Fibroblast of villous mesenchyme (primary cell): ENCODE measurements at regions not wholly inside any gene's neighbourhood (a gene's known extent, or its start where the extent isn't known, plus 50 kb on each side); places are given as distances from the start of the nearest gene placed in this dataset.

Experiments used
- DNase-seq: peaks from one replicate; pipeline ENCODE4 v3.0.0-alpha.2; 2010; ENCODE audit warnings: low read depth
- H3K4me3 ChIP-seq: 2 replicates; pipeline ENCODE4 v1.5.1; 2011; ENCODE audit warnings: low read depth, mild to moderate bottlenecking, low read length
- TF ChIP-seq, protein P1 (sequence below): IDR thresholded peaks from 2 replicates; pipeline ENCODE4 v1.5.1; 2012; ENCODE audit warnings: low read depth, mild to moderate bottlenecking, low read length; ENCODE audit not compliant: insufficient read depth

DNA sequence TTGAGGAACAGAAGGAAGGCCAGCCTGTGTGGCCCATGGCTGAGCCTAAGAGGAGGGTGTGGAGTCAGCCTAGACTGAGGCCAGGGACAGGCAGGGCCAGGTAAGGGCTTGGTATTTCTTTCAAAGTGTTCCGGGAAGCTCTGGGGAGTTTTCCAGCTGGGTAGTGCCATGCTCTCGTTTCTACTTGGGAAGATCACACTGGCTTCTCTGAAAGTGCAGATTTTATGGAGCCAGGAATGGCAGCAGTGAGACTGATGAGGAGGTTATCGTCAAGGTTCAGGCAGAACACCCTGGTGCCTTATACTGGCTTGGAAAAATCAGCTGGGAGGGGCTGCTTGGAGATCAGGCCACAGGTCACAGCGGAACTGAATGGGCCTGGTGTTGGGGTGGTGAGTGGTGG lies 245.1 kb downstream of the SOX11 start:
- no peak overlapping the region for H3K4me3 ChIP-seq
- TF ChIP-seq, protein P1, sequence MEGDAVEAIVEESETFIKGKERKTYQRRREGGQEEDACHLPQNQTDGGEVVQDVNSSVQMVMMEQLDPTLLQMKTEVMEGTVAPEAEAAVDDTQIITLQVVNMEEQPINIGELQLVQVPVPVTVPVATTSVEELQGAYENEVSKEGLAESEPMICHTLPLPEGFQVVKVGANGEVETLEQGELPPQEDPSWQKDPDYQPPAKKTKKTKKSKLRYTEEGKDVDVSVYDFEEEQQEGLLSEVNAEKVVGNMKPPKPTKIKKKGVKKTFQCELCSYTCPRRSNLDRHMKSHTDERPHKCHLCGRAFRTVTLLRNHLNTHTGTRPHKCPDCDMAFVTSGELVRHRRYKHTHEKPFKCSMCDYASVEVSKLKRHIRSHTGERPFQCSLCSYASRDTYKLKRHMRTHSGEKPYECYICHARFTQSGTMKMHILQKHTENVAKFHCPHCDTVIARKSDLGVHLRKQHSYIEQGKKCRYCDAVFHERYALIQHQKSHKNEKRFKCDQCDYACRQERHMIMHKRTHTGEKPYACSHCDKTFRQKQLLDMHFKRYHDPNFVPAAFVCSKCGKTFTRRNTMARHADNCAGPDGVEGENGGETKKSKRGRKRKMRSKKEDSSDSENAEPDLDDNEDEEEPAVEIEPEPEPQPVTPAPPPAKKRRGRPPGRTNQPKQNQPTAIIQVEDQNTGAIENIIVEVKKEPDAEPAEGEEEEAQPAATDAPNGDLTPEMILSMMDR, result no peak
- DNase-seq, result no peak

DNA sequence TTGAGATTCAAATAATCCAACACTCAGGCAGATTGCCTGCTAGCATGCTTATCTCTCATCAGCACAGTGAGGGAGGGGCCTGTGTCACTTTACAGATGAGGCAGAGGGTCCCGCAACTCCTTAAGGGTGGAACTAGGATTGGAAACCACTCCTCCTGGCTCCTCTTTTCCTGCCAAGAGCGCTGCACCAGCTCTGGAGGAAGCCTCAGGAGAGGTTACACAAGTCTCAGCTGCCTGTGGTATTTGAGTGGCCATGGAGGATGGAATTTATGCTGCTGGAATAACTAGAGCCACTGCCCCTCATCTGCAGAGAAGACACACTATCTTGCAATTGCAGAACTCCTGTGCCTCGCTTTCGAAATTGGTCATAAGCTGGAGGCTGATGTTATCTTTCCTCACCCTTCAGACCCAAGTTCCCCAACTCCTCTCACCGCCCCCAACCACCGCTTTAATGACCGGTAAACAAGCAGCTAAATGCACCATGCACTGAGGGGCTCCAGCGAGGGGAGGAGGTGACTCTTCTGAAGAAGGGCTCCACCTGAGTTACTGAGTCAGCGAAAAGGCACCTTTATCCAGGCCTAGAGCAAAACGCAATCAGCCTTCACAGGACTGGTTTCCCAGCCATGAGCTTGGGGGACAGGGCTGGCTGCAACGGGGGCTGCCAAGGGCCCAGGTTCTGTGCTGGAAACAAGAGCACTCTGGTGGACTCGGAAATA lies 245.8 kb downstream of the SOX11 start:
- no peak for DNase-seq
- TF ChIP-seq, protein P1, result no peak
- no peak overlapping the region for H3K4me3 ChIP-seq

DNA sequence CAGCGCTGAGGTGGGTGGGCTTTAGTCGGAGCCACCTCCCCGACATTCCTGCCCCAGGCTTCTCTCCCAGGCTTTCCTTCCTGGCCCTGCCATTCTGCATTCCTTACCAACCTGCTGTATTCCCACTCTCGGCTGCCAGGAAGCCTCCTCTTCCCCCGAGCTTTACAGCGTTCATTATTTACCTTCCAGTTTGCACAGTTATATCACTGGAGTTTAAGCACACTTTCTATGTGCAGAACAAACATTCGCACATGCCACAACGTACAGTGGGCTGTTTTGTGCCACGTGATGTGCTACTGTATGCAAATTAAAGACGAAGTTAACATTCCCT lies 246.3 kb downstream of the SOX11 start:
- DNase-seq, result no peak
- TF ChIP-seq, protein P1, result no peak
- no peak overlapping the region for H3K4me3 ChIP-seq

DNA sequence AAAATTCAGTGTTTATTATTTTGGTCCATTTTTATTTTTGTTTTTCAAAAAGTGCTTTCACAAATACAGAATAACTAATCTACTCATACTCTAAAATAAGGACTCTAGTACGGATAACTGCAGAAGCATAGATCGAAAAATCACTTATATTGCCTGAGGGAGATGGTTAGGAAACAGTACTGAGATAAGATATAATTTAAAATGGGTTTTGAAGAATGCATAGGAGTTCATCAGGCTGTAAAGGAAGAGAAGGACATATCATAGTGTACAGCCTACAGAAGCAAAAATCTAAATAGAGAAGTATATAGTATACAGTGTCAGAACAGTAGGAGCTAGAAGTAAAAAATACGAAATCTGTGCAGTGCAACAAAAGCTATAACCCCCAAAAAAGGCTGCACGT lies 247.4 kb downstream of the SOX11 start:
- no peak for DNase-seq
- H3K4me3 ChIP-seq, result no peak overlapping the region
- TF ChIP-seq, protein P1, result no peak

DNA sequence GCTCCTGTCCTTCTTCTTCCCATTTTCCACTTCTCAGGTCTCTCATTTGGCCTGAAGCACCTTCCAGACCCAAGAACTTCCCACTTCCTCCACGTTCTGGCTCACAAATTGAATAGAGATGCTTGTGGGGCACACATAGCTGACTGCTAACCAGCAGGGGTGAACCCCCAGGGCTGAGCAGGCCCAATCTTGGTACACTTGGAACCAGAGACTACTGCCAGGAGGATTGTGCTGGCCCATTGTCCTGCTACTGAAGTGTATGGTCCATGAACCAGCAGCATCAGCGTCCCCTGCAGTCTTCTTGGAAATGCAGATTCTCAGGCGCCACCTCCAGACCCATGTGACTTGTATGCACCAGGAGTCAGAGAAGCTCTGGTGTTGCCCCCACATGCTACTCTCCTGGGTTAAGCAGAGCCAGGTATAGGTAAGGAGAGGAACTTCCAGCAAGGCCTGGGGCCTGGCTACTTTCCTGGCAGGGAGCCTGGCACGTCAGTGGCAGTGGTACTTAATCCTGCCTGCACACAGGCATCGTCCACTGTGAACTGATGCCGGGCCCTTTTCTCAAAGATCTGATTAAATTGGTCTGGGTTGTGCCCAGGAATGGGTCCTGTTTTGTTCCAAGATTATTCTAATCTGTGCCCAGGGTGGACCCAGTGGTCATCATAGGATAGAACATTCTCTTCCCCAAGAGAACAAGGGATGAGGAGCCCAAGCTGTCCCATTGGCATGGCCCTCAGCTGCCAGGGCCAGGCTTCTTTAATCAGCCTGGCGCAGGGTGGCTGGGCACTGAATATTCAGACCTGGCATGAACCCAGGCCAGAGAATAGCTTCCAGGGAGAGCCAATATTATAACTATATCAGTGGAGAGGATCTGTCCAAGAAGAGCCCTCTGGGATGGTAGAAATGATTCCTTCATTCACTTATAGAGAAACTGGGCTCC lies 248.7 kb downstream of the SOX11 start:
- no peak for DNase-seq
- no peak overlapping the region for H3K4me3 ChIP-seq
- TF ChIP-seq, protein P1, result no peak

DNA sequence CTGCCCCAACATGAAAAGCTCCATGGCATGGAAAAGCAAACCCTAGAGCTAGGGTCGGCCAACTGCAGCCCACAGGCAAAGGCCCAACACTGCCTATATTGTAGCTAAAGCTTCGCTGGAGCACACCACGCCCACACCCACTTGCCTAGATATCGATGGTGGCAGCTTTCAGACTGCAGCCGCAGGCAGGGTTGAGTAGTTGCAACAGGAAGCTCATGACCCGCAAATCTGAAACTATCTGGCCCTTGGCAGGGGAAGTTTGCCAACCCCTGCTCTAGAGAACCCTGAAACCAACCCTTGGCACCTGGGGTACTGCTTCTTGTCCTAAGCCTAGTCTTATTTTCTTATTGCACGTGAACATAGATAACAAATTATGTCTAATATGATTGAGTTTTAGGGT lies 250.0 kb downstream of the SOX11 start:
- H3K4me3 ChIP-seq, result no peak overlapping the region
- TF ChIP-seq, protein P1, result no peak
- DNase-seq, result no peak
